Endothelial cell of umbilical vein (primary cell): ENCODE measurements at regions not wholly inside any gene's neighbourhood (a gene's known extent, or its start where the extent isn't known, plus 50 kb on each side); places are given as distances from the start of the nearest gene placed in this dataset.
"Not testable (repeated sequence)": the region's sequence is repeated elsewhere in the genome, so short reads cannot be mapped to it uniquely, and the experiment has no call there.

Experiments used
- BruUV-seq: library from RNA; stranded (reverse); fragments of 400-500 nt; replicated peaks from 2 replicates; lab custom pipeline; 2021; lab: Mats Ljungman, UMichigan
- CTCF ChIA-PET: fragments of 300-600, 350-600 bp; sonication (Branson Sonifier 250); formaldehyde crosslinking; loops from one replicate; lab custom pipeline; 2021; ENCODE audit warnings: antibody characterized with exemption, inconsistent platforms; lab: Charles Lee
- POLR2A ChIA-PET: fragments of 300-600, 350-600 bp; sonication (Branson Sonifier 250); formaldehyde crosslinking; loops from one replicate; lab custom pipeline; 2021; ENCODE audit warnings: antibody characterized with exemption, inconsistent platforms; lab: Charles Lee
- DNase-seq: peaks from one replicate; pipeline ENCODE4 v3.0.0-alpha.2; 2011; ENCODE audit warnings: low read depth, low spot score
- FAIRE-seq: peaks from 2 replicates; lab custom pipeline; 2011; peaks lifted over from hg19 to GRCh38; lab: Jason Lieb, UNC
- H2AFZ ChIP-seq: 2 replicates; pipeline ENCODE4 v1.6.0; 2012; ENCODE audit warnings: low read depth, low read length, control low read depth, inconsistent platforms
- H3K27ac ChIP-seq: 2 replicates; pipeline ENCODE4 v1.5.1; 2011; ENCODE audit warnings: low read depth, mild to moderate bottlenecking, control low read depth, low read length, moderate library complexity; ENCODE audit not compliant: insufficient read depth
- H3K27me3 ChIP-seq, 2 experiments: 2 replicates each; pipeline versions ENCODE4 v1.6.0 to v1.6.1; 2011; ENCODE audit warnings: low read length in 2 of 2, mixed read lengths in 1 of 2; ENCODE audit not compliant: control insufficient read depth in 2 of 2, insufficient read depth in 2 of 2
- H3K36me3 ChIP-seq, 2 experiments: 2 replicates in 1 of 2; 3 replicates in 1 of 2; pipeline ENCODE4 v1.5.1; 2011; ENCODE audit warnings: low read length in 2 of 2, mild to moderate bottlenecking in 1 of 2, moderate library complexity in 1 of 2; ENCODE audit not compliant: control insufficient read depth in 2 of 2, insufficient read depth in 2 of 2; ENCODE audit errors: extremely low read depth in 1 of 2
- H3K4me1 ChIP-seq: 3 replicates; pipeline ENCODE4 v1.5.1; 2011; ENCODE audit warnings: mild to moderate bottlenecking, low read length; ENCODE audit not compliant: control insufficient read depth, insufficient read depth; ENCODE audit errors: extremely low read depth
- H3K4me2 ChIP-seq: 2 replicates; pipeline ENCODE4 v1.6.1; 2011; ENCODE audit warnings: low read length, control low read depth, mixed read lengths; ENCODE audit not compliant: insufficient read depth
- H3K4me3 ChIP-seq, 3 experiments: fragments of 200-600 bp in 1 of 3; sonication (generic), shearing (Covaris generic) in 1 of 3; replicated peaks in 1 of 3; 2 replicates each; pipeline ENCODE4 v1.5.1; 2011 to 2016; ENCODE audit warnings: control low read depth in 3 of 3, low read length in 3 of 3, mild to moderate bottlenecking in 2 of 3, inconsistent platforms in 1 of 3, low read depth in 1 of 3, moderate library complexity in 1 of 3; ENCODE audit not compliant: insufficient read depth in 1 of 3
- H3K79me2 ChIP-seq: 2 replicates; pipeline ENCODE4 v1.6.0; 2012; ENCODE audit warnings: low read length, inconsistent platforms; ENCODE audit not compliant: control insufficient read depth, insufficient read depth
- H3K9ac ChIP-seq: replicated peaks from 2 replicates; pipeline ENCODE3; 2011; ENCODE audit warnings: low read length, control low read depth; ENCODE audit not compliant: insufficient read depth; ENCODE audit errors: extremely low read depth
- H3K9me1 ChIP-seq: replicated peaks from 3 replicates; pipeline ENCODE4 v1.6.0; 2011; ENCODE audit warnings: mild to moderate bottlenecking, low read length; ENCODE audit not compliant: control insufficient read depth, insufficient read depth; ENCODE audit errors: extremely low read depth
- H3K9me3 ChIP-seq: replicated peaks from 2 replicates; pipeline ENCODE4 v1.5.1; 2012; ENCODE audit warnings: low read length, inconsistent platforms; ENCODE audit not compliant: control insufficient read depth, insufficient read depth
- H4K20me1 ChIP-seq: replicated peaks from 2 replicates; pipeline ENCODE3; 2011; ENCODE audit warnings: mild to moderate bottlenecking, low read length; ENCODE audit not compliant: control insufficient read depth, insufficient read depth; ENCODE audit errors: extremely low read depth
- EZH2 ChIP-seq: IDR thresholded peaks from 2 replicates; pipeline ENCODE4 v1.6.1; 2012; ENCODE audit warnings: borderline replicate concordance, low read depth, mild to moderate bottlenecking, moderate library complexity, low read length, inconsistent platforms; ENCODE audit not compliant: severe bottlenecking
- FOS ChIP-seq: IDR thresholded peaks from 2 replicates; pipeline ENCODE4 v1.6.1; 2011; ENCODE audit warnings: mild to moderate bottlenecking, low read length, moderate library complexity, borderline replicate concordance; ENCODE audit not compliant: insufficient read depth
- JUN ChIP-seq: IDR thresholded peaks from 2 replicates; pipeline ENCODE4 v1.6.1; 2011; ENCODE audit warnings: borderline replicate concordance, low read depth; ENCODE audit not compliant: insufficient read length, insufficient read depth
- MYC ChIP-seq: IDR thresholded peaks from one replicate; pipeline ENCODE4 v1.6.1; 2011; ENCODE audit warnings: mild to moderate bottlenecking, low read depth, low read length
- POLR2A ChIP-seq: IDR thresholded peaks from 2 replicates; pipeline ENCODE4 v1.6.1; 2012; ENCODE audit warnings: low read depth, mild to moderate bottlenecking, control low read depth, low read length
- POLR2AphosphoS5 ChIP-seq: IDR thresholded peaks from 2 replicates; pipeline ENCODE4 v1.6.1; 2012; ENCODE audit warnings: low read depth, mild to moderate bottlenecking, control low read depth, low read length, moderate library complexity; ENCODE audit not compliant: insufficient read depth
- dilution Hi-C: fragments of 300-500 bp; cut with MboI; formaldehyde crosslinking; loops from one replicate; pipeline ENCODE4 v1.15.0; 2019; ENCODE audit warnings: low sequenced_read_pairs; ENCODE audit not compliant: extremely low pct_ligation_motif_present
- intact Hi-C: fragments of 100-400 bp; cut with micrococcal nuclease; formaldehyde crosslinking; loops from one replicate; pipeline ENCODE4 v1.10.0; 2022
- TF ChIP-seq, protein P1 (sequence below): IDR thresholded peaks from 2 replicates; pipeline ENCODE4 v1.6.1; 2011; ENCODE audit not compliant: insufficient read depth, insufficient read length
- TF ChIP-seq, protein P2 (sequence below), 2 donors: IDR thresholded peaks; 1 replicate in 1 of 2; 2 replicates in 1 of 2; pipeline ENCODE4 v1.5.1; 2011; ENCODE audit warnings: low read length in 2 of 2, mild to moderate bottlenecking in 2 of 2, moderate library complexity in 2 of 2, control low read depth in 1 of 2, inconsistent platforms in 1 of 2, low read depth in 1 of 2; ENCODE audit not compliant: insufficient read depth in 1 of 2; ENCODE audit errors: extremely low read depth in 1 of 2

DNA sequence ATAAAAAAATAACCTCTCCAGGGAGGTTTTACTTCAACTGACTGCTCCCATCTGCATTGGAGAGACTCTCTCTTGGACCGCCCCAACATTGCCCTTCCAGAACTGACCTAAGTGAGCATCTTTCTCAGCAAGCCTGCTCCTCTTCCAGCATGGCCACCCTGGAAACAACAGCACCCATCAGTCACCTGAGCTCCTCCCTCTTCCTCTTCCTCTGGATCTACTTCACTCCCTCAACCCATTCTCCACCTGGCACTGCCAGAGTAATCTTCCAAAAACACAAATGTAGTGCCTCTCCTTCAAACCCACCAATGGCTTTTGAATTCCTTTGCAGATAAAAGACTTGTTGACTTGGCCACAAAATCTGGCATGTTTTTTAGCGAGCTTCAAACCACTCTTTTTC is 128.8 kb upstream of the NR2F2 start:
- Histone ChIP-seq H3K27ac (no peak overlapping the region), H3K36me3 (no peaks in the 10 kb centered on the region), H3K9me1 (no peaks in the 10 kb centered on the region), H3K9me3 (no peaks in the 10 kb centered on the region), H3K9ac (no peak overlapping the region), H4K20me1 (no peaks in the 10 kb centered on the region), H3K27me3 (no peaks in the 10 kb centered on the region), H3K4me2 (no peak overlapping the region), H3K4me1 (no peaks in the 10 kb centered on the region), H2AFZ (no peak overlapping the region), H3K79me2 (no peaks in the 10 kb centered on the region), H3K4me3 (no peak overlapping the region)
- DNase-seq (no peak), FAIRE-seq (no peak)
- intact Hi-C loops = no loop called here
- BruUV-seq = no TSS peak
- dilution Hi-C loops = no loop called here
- TF ChIP-seq EZH2 = no peak
- TF ChIP-seq POLR2A = no peak
- TF ChIP-seq, protein P1, sequence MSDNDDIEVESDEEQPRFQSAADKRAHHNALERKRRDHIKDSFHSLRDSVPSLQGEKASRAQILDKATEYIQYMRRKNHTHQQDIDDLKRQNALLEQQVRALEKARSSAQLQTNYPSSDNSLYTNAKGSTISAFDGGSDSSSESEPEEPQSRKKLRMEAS = no peak
- no peak for TF ChIP-seq POLR2AphosphoS5
- no peak for TF ChIP-seq FOS
- TF ChIP-seq, protein P2, sequence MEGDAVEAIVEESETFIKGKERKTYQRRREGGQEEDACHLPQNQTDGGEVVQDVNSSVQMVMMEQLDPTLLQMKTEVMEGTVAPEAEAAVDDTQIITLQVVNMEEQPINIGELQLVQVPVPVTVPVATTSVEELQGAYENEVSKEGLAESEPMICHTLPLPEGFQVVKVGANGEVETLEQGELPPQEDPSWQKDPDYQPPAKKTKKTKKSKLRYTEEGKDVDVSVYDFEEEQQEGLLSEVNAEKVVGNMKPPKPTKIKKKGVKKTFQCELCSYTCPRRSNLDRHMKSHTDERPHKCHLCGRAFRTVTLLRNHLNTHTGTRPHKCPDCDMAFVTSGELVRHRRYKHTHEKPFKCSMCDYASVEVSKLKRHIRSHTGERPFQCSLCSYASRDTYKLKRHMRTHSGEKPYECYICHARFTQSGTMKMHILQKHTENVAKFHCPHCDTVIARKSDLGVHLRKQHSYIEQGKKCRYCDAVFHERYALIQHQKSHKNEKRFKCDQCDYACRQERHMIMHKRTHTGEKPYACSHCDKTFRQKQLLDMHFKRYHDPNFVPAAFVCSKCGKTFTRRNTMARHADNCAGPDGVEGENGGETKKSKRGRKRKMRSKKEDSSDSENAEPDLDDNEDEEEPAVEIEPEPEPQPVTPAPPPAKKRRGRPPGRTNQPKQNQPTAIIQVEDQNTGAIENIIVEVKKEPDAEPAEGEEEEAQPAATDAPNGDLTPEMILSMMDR (IDR thresholded peaks at IDR 0.05; ENCODE audit: extremely low read depth in 1 of 2, insufficient read depth in 1 of 2, low read depth in 1 of 2, low read length in 2 of 2) = no peak
- TF ChIP-seq JUN = no peak
- TF ChIP-seq MYC = no peak
- ChIA-PET CTCF (no interaction called here), POLR2A (no interaction called here)

DNA sequence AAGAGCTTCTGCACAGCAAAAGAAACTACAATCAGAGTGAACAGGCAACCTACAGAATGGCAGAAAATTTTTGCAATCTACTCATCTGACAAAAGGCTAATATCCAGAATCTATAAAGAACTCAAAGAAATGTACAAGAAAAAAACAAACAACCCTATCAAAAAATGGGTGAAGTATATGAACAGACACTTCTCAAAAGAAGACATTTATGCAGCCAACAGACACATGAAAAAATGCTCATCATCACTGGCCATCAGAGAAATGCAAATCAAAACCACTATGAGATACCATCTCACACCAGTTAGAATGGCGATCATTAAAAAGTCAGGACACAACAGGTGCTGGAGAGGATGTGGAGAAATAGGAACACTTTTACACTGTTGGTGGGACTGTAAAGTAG is 124.9 kb upstream of the NR2F2 start:
- POLR2A ChIA-PET, CTCF ChIA-PET, H3K9ac ChIP-seq, intact Hi-C loops, H3K27me3 ChIP-seq, H3K9me1 ChIP-seq, H2AFZ ChIP-seq, BruUV-seq, H3K27ac ChIP-seq, H3K4me1 ChIP-seq, H3K79me2 ChIP-seq, H3K9me3 ChIP-seq, H3K4me2 ChIP-seq, DNase-seq, H3K4me3 ChIP-seq, FAIRE-seq, H3K36me3 ChIP-seq, dilution Hi-C loops, H4K20me1 ChIP-seq: not testable (repeated sequence)
